GM10266 (cell line): ENCODE measurements at regions not wholly inside any gene's neighbourhood (a gene's known extent, or its start where the extent isn't known, plus 50 kb on each side); places are given as distances from the start of the nearest gene placed in this dataset.
"Not testable (repeated sequence)": the region's sequence is repeated elsewhere in the genome, so short reads cannot be mapped to it uniquely, and the experiment has no call there.

ENCODE experiments used
- DNase-seq: peaks from one replicate; pipeline ENCODE4 v3.0.0; 2012; ENCODE audit errors: extremely low spot score
- TF ChIP-seq, protein P1 (sequence below): IDR thresholded peaks from 2 replicates; pipeline ENCODE4 v1.5.1; 2012; ENCODE audit warnings: mild to moderate bottlenecking, low read depth; ENCODE audit not compliant: control insufficient read depth, insufficient read depth; ENCODE audit errors: missing control alignments

DNA sequence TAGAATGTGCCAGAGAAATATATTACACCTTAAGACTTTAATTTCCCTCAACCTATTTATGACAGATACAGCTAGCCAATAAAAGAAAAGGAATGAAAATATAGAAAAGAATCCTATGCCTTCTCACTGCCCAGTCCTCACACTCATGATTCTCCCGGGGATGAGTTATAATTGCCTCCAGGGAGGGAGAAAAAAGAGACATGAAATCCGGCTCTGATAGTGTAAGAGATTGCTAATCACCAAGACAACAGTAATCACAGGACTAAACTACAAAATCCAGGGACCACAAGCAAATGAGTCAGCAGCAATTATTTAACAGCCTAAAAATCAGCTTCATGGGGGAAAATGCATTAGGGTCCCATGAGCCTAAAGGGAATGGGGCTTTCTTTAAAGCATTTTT lies 95.9 kb upstream of the DUSP21 start:
- DNase-seq = no peak
- TF ChIP-seq, protein P1, sequence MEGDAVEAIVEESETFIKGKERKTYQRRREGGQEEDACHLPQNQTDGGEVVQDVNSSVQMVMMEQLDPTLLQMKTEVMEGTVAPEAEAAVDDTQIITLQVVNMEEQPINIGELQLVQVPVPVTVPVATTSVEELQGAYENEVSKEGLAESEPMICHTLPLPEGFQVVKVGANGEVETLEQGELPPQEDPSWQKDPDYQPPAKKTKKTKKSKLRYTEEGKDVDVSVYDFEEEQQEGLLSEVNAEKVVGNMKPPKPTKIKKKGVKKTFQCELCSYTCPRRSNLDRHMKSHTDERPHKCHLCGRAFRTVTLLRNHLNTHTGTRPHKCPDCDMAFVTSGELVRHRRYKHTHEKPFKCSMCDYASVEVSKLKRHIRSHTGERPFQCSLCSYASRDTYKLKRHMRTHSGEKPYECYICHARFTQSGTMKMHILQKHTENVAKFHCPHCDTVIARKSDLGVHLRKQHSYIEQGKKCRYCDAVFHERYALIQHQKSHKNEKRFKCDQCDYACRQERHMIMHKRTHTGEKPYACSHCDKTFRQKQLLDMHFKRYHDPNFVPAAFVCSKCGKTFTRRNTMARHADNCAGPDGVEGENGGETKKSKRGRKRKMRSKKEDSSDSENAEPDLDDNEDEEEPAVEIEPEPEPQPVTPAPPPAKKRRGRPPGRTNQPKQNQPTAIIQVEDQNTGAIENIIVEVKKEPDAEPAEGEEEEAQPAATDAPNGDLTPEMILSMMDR = no peak

DNA sequence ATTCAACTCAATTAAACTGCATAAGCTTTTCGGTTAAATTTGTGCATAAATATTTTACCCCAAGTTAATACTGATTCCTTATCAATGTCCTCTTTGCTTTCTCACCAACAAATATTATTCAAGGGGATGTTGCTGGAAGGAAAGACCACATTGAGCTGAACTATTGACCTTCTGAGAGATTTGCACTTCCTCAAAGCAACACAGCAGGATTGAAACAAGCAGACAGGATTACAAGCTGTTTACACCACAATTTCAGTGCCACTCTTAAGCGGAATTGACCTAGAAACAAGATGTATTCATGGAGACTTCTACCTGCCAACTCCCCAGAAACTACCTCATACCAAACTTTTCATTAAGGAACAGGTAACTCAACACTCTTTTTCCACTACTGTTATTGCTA lies 96.5 kb upstream of the DUSP21 start:
- TF ChIP-seq, protein P1 = no peak
- no peak for DNase-seq

DNA sequence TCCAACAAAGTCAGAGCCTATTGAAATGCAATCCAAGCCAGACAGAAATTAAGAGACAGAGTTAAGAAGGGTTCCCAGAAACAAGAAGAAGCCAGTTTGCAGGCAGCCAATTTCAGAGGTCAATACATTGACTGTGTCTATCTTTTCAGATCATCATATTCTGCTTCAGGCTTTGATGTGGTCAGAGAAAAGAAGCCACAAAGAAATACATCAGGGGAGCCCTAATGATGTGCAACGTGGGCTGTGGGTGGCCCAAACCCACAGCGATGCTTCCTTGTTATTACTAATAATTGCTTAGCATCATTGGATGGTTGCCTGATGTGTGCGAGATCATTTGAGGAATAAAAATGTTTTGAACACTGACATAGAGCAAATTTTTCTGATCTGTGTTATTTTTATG lies 99.0 kb upstream of the DUSP21 start:
- no peak for DNase-seq
- TF ChIP-seq, protein P1 = no peak

DNA sequence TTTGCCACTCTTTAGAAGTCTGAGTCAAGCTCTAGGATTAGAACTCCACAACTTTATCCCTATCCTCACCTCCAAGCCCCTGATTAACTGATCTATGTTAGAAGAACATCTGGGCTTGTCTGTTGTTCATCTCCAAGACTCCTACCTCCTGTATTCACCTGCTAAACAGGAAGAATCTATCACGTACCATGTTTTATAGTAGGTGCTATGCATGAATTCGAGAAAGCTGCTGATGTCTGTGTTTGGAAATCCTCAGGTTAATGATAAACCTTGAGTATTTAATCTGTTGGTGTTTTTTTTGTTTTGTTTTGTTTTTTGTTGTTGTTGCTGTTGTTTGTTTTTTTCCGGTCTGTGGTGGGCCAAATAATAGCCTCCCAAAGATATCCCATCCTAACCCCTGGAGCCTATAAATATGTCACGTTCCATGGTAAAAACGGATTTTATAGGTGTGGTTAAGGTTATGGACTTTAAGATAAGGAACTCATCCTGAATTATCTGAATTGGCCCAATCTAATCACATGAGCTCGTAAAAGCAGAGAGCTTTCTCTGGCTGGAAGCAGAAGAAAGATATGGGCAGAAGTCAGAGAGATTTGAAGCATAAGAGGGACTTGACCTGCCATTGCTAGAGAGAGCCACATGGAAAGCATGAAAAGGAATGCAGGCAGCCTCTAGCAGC lies 101.2 kb upstream of the DUSP21 start:
- TF ChIP-seq, protein P1 = no peak
- no peak for DNase-seq

DNA sequence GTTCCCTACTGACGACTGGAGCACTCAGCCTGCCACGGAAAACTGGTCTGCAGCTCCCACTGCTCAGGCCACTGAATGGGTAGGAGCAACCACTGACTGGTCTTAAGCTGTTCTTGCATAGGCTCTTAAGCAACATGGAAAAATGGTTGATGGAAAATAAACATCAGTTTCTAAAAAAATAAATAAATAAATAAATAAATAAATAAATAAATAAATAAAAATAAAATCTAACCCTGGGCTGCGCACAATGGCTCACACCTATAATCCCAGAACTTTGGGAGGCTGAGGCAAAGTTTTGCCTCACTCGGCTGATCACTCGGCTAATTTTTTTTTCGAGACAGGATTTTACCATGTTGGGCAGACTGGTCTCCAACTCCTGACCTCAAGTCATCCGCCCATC lies 102.0 kb upstream of the DUSP21 start:
- DNase-seq = not testable (repeated sequence)

DNA sequence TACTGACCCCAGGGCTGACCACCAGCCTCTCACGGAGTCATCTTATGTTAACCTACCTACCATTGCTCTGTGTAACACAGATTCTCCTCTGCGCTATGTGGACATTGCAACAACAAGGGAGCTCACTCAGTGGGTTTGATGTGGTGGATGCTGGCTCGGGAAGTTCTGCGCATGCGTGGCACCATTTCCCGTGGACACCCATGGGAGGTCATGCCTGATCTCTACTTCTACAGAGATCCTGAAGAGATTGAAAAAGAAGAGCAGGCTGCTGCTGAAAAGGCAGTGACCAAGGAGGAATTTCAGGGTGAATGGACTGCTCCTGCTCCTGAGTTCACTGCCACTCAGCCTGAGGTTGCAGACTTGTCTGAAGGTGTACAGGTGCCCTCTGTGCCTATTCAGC lies 102.4 kb upstream of the DUSP21 start:
- not testable (repeated sequence) for DNase-seq

DNA sequence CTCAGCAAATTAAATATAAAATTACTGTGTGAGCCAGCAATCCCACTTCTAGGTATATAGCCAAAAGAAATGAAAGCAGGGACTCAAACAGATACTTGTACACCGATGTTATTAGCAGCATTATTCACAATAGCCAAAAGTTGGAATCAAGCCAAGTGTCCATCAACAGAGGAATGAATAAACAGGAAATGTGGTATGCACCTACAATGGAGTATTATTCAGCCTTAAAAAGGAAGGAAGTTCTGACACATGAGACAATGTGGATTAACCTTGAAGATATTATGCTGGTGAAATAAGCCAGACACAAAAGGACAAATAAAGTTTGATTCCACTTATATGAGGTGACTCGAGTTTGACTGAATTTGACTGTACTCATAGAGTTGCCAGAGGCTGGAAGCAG lies 108.3 kb upstream of the DUSP21 start:
- TF ChIP-seq, protein P1 = no peak
- no peak for DNase-seq

DNA sequence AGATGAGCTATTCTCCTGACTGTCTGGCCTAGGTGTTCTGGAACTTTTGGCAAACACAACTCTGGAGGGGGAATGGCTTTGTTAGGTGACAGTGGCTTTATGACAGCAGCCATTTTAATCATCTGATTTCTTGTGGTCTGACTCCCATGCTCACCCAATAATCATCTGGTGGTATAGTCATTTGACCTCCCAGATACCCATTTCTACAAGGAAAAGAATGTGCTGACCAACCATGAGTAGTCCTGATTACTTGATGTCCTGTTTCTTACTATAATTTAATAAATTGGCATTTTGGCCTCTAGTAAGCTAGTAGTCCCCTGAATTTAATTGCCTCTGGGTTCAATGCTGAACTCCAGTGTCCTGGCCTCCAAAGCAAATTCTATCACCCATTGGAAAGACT lies 109.9 kb upstream of the DUSP21 start:
- DNase-seq = no peak
- TF ChIP-seq, protein P1 = no peak
